H9 (cell line): ENCODE measurements at regions not wholly inside any gene's neighbourhood (a gene's known extent, or its start where the extent isn't known, plus 50 kb on each side); places are given as distances from the start of the nearest gene placed in this dataset.

Experiments used
- DNase-seq: peaks from one replicate; pipeline ENCODE4 v3.0.0-alpha.2; 2017
- H2AFZ ChIP-seq: one replicate; pipeline ENCODE4 v1.6.1; 2013; ENCODE audit warnings: mild to moderate bottlenecking, low read length, control low read depth, moderate library complexity
- H2AK5ac ChIP-seq: 2 replicates; pipeline ENCODE4 v1.6.1; 2013; ENCODE audit warnings: low read length, control low read depth, mixed read lengths; ENCODE audit not compliant: insufficient read length
- H2BK120ac ChIP-seq: one replicate; pipeline ENCODE4 v1.6.1; 2013; ENCODE audit warnings: low read depth, mild to moderate bottlenecking, low read length, control low read depth, inconsistent platforms; ENCODE audit not compliant: poor library complexity, severe bottlenecking
- H2BK12ac ChIP-seq: 2 replicates; pipeline ENCODE4 v1.6.1; 2013; ENCODE audit warnings: low read length, control low read depth, mixed read lengths, low read depth; ENCODE audit not compliant: insufficient read length
- H2BK15ac ChIP-seq: 2 replicates; pipeline ENCODE4 v1.6.1; 2013; ENCODE audit warnings: low read depth, low read length, control low read depth
- H2BK20ac ChIP-seq: one replicate; pipeline ENCODE4 v1.6.1; 2013; ENCODE audit warnings: low read depth, mild to moderate bottlenecking, low read length, control low read depth, inconsistent platforms; ENCODE audit not compliant: poor library complexity, severe bottlenecking
- H2BK5ac ChIP-seq: 2 replicates; pipeline ENCODE4 v1.6.1; 2013; ENCODE audit warnings: low read length, control low read depth, mixed read lengths; ENCODE audit not compliant: insufficient read length
- H3K14ac ChIP-seq: 2 replicates; pipeline ENCODE4 v1.6.1; 2013; ENCODE audit warnings: low read length, control low read depth; ENCODE audit not compliant: insufficient read depth
- H3K18ac ChIP-seq: 2 replicates; pipeline ENCODE4 v1.6.1; 2013; ENCODE audit warnings: low read depth, mild to moderate bottlenecking, mixed read lengths, low read length, control low read depth; ENCODE audit not compliant: insufficient read length
- H3K23ac ChIP-seq: 2 replicates; pipeline ENCODE4 v1.6.1; 2013; ENCODE audit warnings: low read length, control low read depth, mixed read lengths, low read depth; ENCODE audit not compliant: insufficient read length
- H3K23me2 ChIP-seq: 2 replicates; pipeline ENCODE4 v1.6.1; 2013; ENCODE audit warnings: low read depth, mild to moderate bottlenecking, mixed read lengths, low read length, control low read depth; ENCODE audit not compliant: insufficient read length, poor library complexity, severe bottlenecking
- H3K27ac ChIP-seq: 2 replicates; pipeline ENCODE4 v1.5.1; 2013; ENCODE audit warnings: low read length, control low read depth, mixed read lengths, low read depth; ENCODE audit not compliant: insufficient read length
- H3K27me3 ChIP-seq: 2 replicates; pipeline ENCODE4 v1.6.1; 2013; ENCODE audit warnings: low read length, control low read depth, inconsistent platforms; ENCODE audit not compliant: insufficient read depth
- H3K4ac ChIP-seq: 2 replicates; pipeline ENCODE4 v1.6.1; 2013; ENCODE audit warnings: low read depth, mild to moderate bottlenecking, control low read depth, inconsistent platforms, low read length, moderate library complexity
- H3K4me1 ChIP-seq: 2 replicates; pipeline ENCODE4 v1.6.1; 2013; ENCODE audit warnings: low read length, control low read depth, inconsistent platforms; ENCODE audit not compliant: insufficient read depth
- H3K4me2 ChIP-seq: 2 replicates; pipeline ENCODE4 v1.6.1; 2013; ENCODE audit warnings: low read length, control low read depth, mixed read lengths; ENCODE audit not compliant: insufficient read length, insufficient read depth
- H3K56ac ChIP-seq: 2 replicates; pipeline ENCODE4 v1.6.1; 2013; ENCODE audit warnings: low read depth, mild to moderate bottlenecking, mixed read lengths, low read length, control low read depth; ENCODE audit not compliant: insufficient read length
- H3K79me1 ChIP-seq: 2 replicates; pipeline ENCODE4 v1.6.1; 2013; ENCODE audit warnings: low read depth, mild to moderate bottlenecking, moderate library complexity, low read length, control low read depth, inconsistent platforms; ENCODE audit not compliant: insufficient read depth, poor library complexity, severe bottlenecking
- H3K79me2 ChIP-seq: 2 replicates; pipeline ENCODE4 v1.6.1; 2013; ENCODE audit warnings: low read length, control low read depth, inconsistent platforms; ENCODE audit not compliant: insufficient read depth
- H3K9ac ChIP-seq: 2 replicates; pipeline ENCODE4 v1.6.1; 2013; ENCODE audit warnings: low read length, control low read depth, mixed read lengths; ENCODE audit not compliant: insufficient read length; ENCODE audit errors: extremely low read depth
- H3K9me3 ChIP-seq: one replicate; pipeline ENCODE4 v1.6.1; 2013; ENCODE audit warnings: low read depth, low read length, inconsistent platforms; ENCODE audit not compliant: control insufficient read depth
- H3T11ph ChIP-seq: one replicate; pipeline ENCODE4 v1.6.1; 2013; ENCODE audit warnings: mild to moderate bottlenecking, low read length, control low read depth, inconsistent platforms
- H4K20me1 ChIP-seq: one replicate; pipeline ENCODE4 v1.6.1; 2013; ENCODE audit not compliant: control insufficient read depth, insufficient read length, insufficient read depth
- H4K5ac ChIP-seq: 2 replicates; pipeline ENCODE4 v1.6.1; 2013; ENCODE audit warnings: low read depth, mild to moderate bottlenecking, mixed read lengths, low read length, control low read depth; ENCODE audit not compliant: insufficient read length
- H4K8ac ChIP-seq: replicated peaks from 2 replicates; pipeline ENCODE4 v1.6.1; 2013; ENCODE audit warnings: low read length, control low read depth, mixed read lengths, low read depth; ENCODE audit not compliant: insufficient read length
- H4K91ac ChIP-seq: 2 replicates; pipeline ENCODE4 v1.6.1; 2013; ENCODE audit warnings: low read depth, mild to moderate bottlenecking, moderate library complexity, mixed read lengths, low read length, control low read depth; ENCODE audit not compliant: insufficient read length
- H3K27ac Mint-ChIP-seq, 3 experiments: 2 replicates in 2 of 3; 3 replicates in 1 of 3; pipeline ENCODE4 v1.8.0; 2020 to 2021; ENCODE audit warnings: mixed read lengths in 3 of 3, mild to moderate bottlenecking in 1 of 3, moderate library complexity in 1 of 3
- H3K27me3 Mint-ChIP-seq: 2 replicates; pipeline ENCODE4 v1.8.0; 2021; ENCODE audit warnings: low read depth, mild to moderate bottlenecking, moderate library complexity, mixed read lengths
- H3K36me3 Mint-ChIP-seq, 3 experiments: 2 replicates in 2 of 3; 3 replicates in 1 of 3; pipeline ENCODE4 v1.8.0; 2020 to 2021; ENCODE audit warnings: low read depth in 3 of 3, mixed read lengths in 3 of 3; ENCODE audit not compliant: insufficient read depth in 1 of 3
- H3K4me1 Mint-ChIP-seq, 2 experiments: 2 replicates each; pipeline ENCODE4 v1.8.0; 2020; ENCODE audit warnings: mixed read lengths in 2 of 2
- H3K4me3 Mint-ChIP-seq, 2 experiments: 2 replicates in 1 of 2; 3 replicates in 1 of 2; pipeline ENCODE4 v1.8.0; 2020 to 2021; ENCODE audit warnings: mild to moderate bottlenecking in 2 of 2, mixed read lengths in 2 of 2, moderate library complexity in 1 of 2
- H3K9me3 Mint-ChIP-seq, 2 experiments: 2 replicates in 1 of 2; 3 replicates in 1 of 2; pipeline ENCODE4 v1.8.0; 2020; ENCODE audit warnings: mild to moderate bottlenecking in 2 of 2, mixed read lengths in 2 of 2, moderate library complexity in 1 of 2
- WGBS: extraction: QIAGEN DNeasy Blood & Tissue Kit; methylation state at CpG from one replicate; pipeline ENCODE4 v1.1.7; 2013; ENCODE audit warnings: missing lambda C conversion rate, low lambda C conversion rate, mixed read lengths; ENCODE audit not compliant: insufficient read length; ENCODE audit errors: extremely low coverage; 5-methylcytosine and 5-hydroxymethylcytosine counted together
- TF ChIP-seq, protein P1 (sequence below): fragments of 200-600 bp; sonication (generic); conservative IDR thresholded peaks from 3 replicates; pipeline ENCODE4 v1.8.0; 2021; ENCODE audit warnings: antibody characterized with exemption, mild to moderate bottlenecking

DNA sequence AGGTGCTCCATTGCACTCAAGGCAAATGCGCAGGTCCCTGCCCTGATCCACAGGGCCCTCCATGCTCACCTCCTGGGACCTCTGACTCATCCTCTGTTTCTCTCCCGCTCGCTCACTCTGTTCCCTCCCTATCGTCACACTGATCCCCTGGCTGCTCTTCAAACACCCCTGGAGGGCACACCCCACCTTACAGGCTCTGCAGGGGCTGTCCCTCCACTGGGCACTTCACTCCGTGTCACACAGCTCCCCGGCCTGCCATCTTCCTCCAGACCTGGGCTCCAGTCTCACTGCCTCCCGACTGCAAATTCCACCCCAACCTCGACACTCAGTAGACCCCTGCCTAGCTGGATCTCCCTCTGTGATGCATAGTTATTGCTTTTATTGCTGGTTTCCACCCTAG, 91.5 kb upstream of the PRDM11 start:
- no peak overlapping the region for H2BK15ac ChIP-seq
- peaks cover 0 to 3% of the 10 kb centered on the region in 2 experiments; a peak in 1 of 5 replicates for H3K9me3 Mint-ChIP-seq
- TF ChIP-seq, protein P1, sequence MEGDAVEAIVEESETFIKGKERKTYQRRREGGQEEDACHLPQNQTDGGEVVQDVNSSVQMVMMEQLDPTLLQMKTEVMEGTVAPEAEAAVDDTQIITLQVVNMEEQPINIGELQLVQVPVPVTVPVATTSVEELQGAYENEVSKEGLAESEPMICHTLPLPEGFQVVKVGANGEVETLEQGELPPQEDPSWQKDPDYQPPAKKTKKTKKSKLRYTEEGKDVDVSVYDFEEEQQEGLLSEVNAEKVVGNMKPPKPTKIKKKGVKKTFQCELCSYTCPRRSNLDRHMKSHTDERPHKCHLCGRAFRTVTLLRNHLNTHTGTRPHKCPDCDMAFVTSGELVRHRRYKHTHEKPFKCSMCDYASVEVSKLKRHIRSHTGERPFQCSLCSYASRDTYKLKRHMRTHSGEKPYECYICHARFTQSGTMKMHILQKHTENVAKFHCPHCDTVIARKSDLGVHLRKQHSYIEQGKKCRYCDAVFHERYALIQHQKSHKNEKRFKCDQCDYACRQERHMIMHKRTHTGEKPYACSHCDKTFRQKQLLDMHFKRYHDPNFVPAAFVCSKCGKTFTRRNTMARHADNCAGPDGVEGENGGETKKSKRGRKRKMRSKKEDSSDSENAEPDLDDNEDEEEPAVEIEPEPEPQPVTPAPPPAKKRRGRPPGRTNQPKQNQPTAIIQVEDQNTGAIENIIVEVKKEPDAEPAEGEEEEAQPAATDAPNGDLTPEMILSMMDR, result no peak
- no peaks in the 10 kb centered on the region for H3K27me3 ChIP-seq
- H2AK5ac ChIP-seq, result no peak overlapping the region
- no peak overlapping the region for H3T11ph ChIP-seq
- no peak overlapping the region for H3K56ac ChIP-seq
- no peak overlapping the region for H3K14ac ChIP-seq
- peak overlapping the region in 1 of 3 experiments; percentile 46; a peak in 2 of 7 replicates for H3K27ac Mint-ChIP-seq
- H3K23me2 ChIP-seq, result no peaks in the 10 kb centered on the region
- no peak overlapping the region for H2AFZ ChIP-seq
- H3K4ac ChIP-seq, result no peak overlapping the region
- no peak overlapping the region for H3K23ac ChIP-seq
- no peak overlapping the region for H4K5ac ChIP-seq
- no peaks in the 10 kb centered on the region for H4K20me1 ChIP-seq
- H3K9ac ChIP-seq, result no peak overlapping the region
- H3K79me2 ChIP-seq, result no peaks in the 10 kb centered on the region
- H2BK12ac ChIP-seq, result no peak overlapping the region
- no peak overlapping the region for H3K4me2 ChIP-seq
- H2BK120ac ChIP-seq, result no peak overlapping the region
- no peak overlapping the region for H4K8ac ChIP-seq
- H3K36me3 Mint-ChIP-seq, result peaks cover 0 to 4% (median 0%) of the 10 kb centered on the region in 3 experiments; a peak in 1 of 7 replicates
- no peaks in the 10 kb centered on the region for H3K79me1 ChIP-seq
- no CpG with 5 or more reads among the region's 8 CpGs for WGBS
- H3K27me3 Mint-ChIP-seq, result no peaks in the 10 kb centered on the region; the same call in none of the 2 replicates
- H2BK20ac ChIP-seq, result no peak overlapping the region
- H3K4me3 Mint-ChIP-seq, result 0 out of 5 replicates have a peak overlapping the region, but pooled peaks of 1 of the 2 experiments have one; percentile 25
- no peaks in the 10 kb centered on the region for H3K9me3 ChIP-seq
- no peak overlapping the region for H2BK5ac ChIP-seq
- no peaks in the 10 kb centered on the region; the same call in 1 of the 2 replicates for H3K4me1 ChIP-seq
- no peak overlapping the region for H3K27ac ChIP-seq
- DNase-seq, result no peak
- peaks cover 27 to 43% of the 10 kb centered on the region in 2 experiments for H3K4me1 Mint-ChIP-seq
- H4K91ac ChIP-seq, result no peak overlapping the region
- no peak overlapping the region for H3K18ac ChIP-seq
